WTC11 (cell line): ENCODE measurements at regions not wholly inside any gene's neighbourhood (a gene's known extent, or its start where the extent isn't known, plus 50 kb on each side); places are given as distances from the start of the nearest gene placed in this dataset.

Experiments
- ATF1 ChIP-seq: sonication (generic); formaldehyde crosslinking; IDR thresholded peaks from 2 replicates; pipeline ENCODE4 v1.8.1; 2023; ENCODE audit warnings: mild to moderate bottlenecking, moderate library complexity, missing genetic modification reagents
- NR1H2 ChIP-seq: sonication (generic); formaldehyde crosslinking; IDR thresholded peaks from 2 replicates; pipeline ENCODE4 v1.9.0; 2021; ENCODE audit warnings: mild to moderate bottlenecking, moderate library complexity, missing genetic modification reagents
- NR2C2 ChIP-seq: sonication (generic); formaldehyde crosslinking; IDR thresholded peaks from 2 replicates; pipeline ENCODE4 v1.8.0; 2022; ENCODE audit warnings: mild to moderate bottlenecking, missing genetic modification reagents
- PREB ChIP-seq: sonication (generic); formaldehyde crosslinking; IDR thresholded peaks from 2 replicates; pipeline ENCODE4 v1.8.1; 2022; ENCODE audit warnings: mild to moderate bottlenecking, missing genetic modification reagents, moderate library complexity, borderline replicate concordance
- RELA ChIP-seq: sonication (generic); formaldehyde crosslinking; IDR thresholded peaks from 2 replicates; pipeline ENCODE4 v1.8.1; 2022; ENCODE audit warnings: missing genetic modification reagents, mild to moderate bottlenecking, borderline replicate concordance
- SP1 ChIP-seq: sonication (generic); formaldehyde crosslinking; conservative IDR thresholded peaks from 2 replicates; pipeline ENCODE4 v1.8.1; 2022; ENCODE audit warnings: missing genetic modification reagents
- TF ChIP-seq, protein P1 (sequence below): fragments of 200-600 bp; IDR thresholded peaks from 2 replicates; pipeline ENCODE4 v1.8.0; 2022; ENCODE audit warnings: antibody characterized with exemption

DNA sequence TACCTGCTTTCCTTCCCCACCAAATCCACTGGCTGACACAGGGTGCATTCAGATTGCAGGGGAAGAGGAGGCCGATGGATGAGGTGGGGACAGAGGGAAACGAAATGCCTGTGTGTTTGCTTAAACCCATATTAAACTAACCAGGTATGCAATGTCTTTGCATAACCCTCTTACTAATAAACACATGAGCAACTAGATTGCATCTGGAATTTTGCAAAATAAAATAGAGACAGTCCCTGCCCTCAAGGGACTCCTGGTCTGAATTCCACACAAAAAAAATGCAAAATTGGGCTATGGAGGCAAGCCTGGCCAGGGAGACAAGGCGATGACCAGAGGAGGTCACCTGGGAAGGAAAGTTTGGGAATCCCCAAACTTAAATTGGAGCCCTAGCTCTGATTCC lies 202.9 kb downstream of the ACTL7B start:
- TF ChIP-seq PREB (CRISPR knock-in tag) (no peak), ATF1 (CRISPR knock-in tag) (no peak), NR2C2 (CRISPR knock-in tag) (no peak), NR1H2 (no peak), SP1 (CRISPR knock-in tag) (no peak), RELA (no peak)
- TF ChIP-seq, protein P1, sequence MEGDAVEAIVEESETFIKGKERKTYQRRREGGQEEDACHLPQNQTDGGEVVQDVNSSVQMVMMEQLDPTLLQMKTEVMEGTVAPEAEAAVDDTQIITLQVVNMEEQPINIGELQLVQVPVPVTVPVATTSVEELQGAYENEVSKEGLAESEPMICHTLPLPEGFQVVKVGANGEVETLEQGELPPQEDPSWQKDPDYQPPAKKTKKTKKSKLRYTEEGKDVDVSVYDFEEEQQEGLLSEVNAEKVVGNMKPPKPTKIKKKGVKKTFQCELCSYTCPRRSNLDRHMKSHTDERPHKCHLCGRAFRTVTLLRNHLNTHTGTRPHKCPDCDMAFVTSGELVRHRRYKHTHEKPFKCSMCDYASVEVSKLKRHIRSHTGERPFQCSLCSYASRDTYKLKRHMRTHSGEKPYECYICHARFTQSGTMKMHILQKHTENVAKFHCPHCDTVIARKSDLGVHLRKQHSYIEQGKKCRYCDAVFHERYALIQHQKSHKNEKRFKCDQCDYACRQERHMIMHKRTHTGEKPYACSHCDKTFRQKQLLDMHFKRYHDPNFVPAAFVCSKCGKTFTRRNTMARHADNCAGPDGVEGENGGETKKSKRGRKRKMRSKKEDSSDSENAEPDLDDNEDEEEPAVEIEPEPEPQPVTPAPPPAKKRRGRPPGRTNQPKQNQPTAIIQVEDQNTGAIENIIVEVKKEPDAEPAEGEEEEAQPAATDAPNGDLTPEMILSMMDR = no peak
